ENCODE measurements at regions not wholly inside any gene's neighbourhood (a gene's known extent, or its start where the extent isn't known, plus 50 kb on each side); places are given as distances from the start of the nearest gene placed in this dataset.

DNA sequence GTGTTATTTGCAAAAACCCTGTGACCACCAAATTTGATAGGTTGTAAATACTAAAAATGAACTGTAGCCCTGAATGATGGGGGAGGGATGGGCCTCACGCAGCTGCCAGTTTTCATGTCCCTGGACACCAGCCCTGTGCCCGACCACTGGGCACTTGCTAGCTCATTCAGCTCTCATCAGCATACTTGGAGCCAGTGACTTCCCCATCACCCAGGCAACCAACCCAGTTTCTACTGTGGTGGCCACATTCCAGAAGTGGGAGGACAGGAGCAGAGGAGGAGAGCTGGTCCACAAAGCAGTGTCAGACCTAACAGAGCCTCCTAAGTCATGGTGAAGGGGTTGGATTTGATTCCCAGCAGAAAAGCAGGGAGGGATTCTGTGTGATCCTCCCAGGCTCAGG, 128.2 kb downstream of the CPEB2 start:
- Mint-ChIP-seq H3K9me3 (no peaks in the 10 kb centered on the region), H3K27me3 (ENCODE audit: low read depth in 2 of 2) (peaks cover 6 to 15% of the 10 kb centered on the region in 2 donors), H3K36me3 (no peaks in the 10 kb centered on the region), H3K4me1 (peaks cover under 1% of the 10 kb centered on the region in 2 donors), H3K27ac (no peak overlapping the region), H3K4me3 (no peak overlapping the region)
- TF ChIP-seq, protein P1, sequence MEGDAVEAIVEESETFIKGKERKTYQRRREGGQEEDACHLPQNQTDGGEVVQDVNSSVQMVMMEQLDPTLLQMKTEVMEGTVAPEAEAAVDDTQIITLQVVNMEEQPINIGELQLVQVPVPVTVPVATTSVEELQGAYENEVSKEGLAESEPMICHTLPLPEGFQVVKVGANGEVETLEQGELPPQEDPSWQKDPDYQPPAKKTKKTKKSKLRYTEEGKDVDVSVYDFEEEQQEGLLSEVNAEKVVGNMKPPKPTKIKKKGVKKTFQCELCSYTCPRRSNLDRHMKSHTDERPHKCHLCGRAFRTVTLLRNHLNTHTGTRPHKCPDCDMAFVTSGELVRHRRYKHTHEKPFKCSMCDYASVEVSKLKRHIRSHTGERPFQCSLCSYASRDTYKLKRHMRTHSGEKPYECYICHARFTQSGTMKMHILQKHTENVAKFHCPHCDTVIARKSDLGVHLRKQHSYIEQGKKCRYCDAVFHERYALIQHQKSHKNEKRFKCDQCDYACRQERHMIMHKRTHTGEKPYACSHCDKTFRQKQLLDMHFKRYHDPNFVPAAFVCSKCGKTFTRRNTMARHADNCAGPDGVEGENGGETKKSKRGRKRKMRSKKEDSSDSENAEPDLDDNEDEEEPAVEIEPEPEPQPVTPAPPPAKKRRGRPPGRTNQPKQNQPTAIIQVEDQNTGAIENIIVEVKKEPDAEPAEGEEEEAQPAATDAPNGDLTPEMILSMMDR (IDR thresholded peaks at IDR 0.05), result no peak
- Histone ChIP-seq H3K4me1 (ENCODE audit: control insufficient read depth, insufficient read depth, low read length) (no peaks in the 10 kb centered on the region), H3K27me3 (ENCODE audit: control insufficient read depth, insufficient read depth, low read length) (no peaks in the 10 kb centered on the region), H3K27ac (ENCODE audit: low read length) (no peak overlapping the region), H3K4me3 (ENCODE audit: low read length) (no peak overlapping the region), H3K36me3 (ENCODE audit: control insufficient read depth, insufficient read depth, low read length) (no peaks in the 10 kb centered on the region), H3K9me3 (ENCODE audit: control insufficient read depth, insufficient read depth, low read length) (no peaks in the 10 kb centered on the region)
- 89% methylated on average over 2 of the region's 2 CpGs for WGBS (ENCODE audit: insufficient coverage)
- ATAC-seq (no peak), DNase-seq (no peak)
- intact Hi-C loops (cut with micrococcal nuclease), result no loop called here

- intact Hi-C loops (cut with micrococcal nuclease), result no loop called here
- Mint-ChIP-seq H3K27ac (no peak overlapping the region), H3K9me3 (peaks cover 0 to under 1% of the 10 kb centered on the region in 2 donors), H3K4me1 (no peaks in the 10 kb centered on the region), H3K4me3 (no peak overlapping the region), H3K27me3 (ENCODE audit: low read depth in 2 of 2) (peaks cover 6 to 15% of the 10 kb centered on the region in 2 donors), H3K36me3 (no peaks in the 10 kb centered on the region)
- ATAC-seq (no peak), DNase-seq (no peak)
- Histone ChIP-seq H3K9me3 (ENCODE audit: control insufficient read depth, insufficient read depth, low read length) (peaks cover 4% of the 10 kb centered on the region), H3K27me3 (ENCODE audit: control insufficient read depth, insufficient read depth, low read length) (no peaks in the 10 kb centered on the region), H3K36me3 (ENCODE audit: control insufficient read depth, insufficient read depth, low read length) (no peaks in the 10 kb centered on the region), H3K4me1 (ENCODE audit: control insufficient read depth, insufficient read depth, low read length) (no peaks in the 10 kb centered on the region), H3K4me3 (ENCODE audit: low read length) (no peak overlapping the region), H3K27ac (ENCODE audit: low read length) (no peak overlapping the region)
- WGBS (ENCODE audit: insufficient coverage), result 82% methylated on average over 7 of the region's 7 CpGs
- TF ChIP-seq, protein P1 (IDR thresholded peaks at IDR 0.05), result no peak
These were observed 129.3 kb downstream of the CPEB2 start for GRCh38 chr4:15131551-15131950.

GRCh38 chr4:15132739-15133138, 130.5 kb downstream of the CPEB2 start:
- H3K9me3 Mint-ChIP-seq, result peaks cover under 1 to 5% of the 10 kb centered on the region in 2 donors
- no peak overlapping the region for H3K4me3 Mint-ChIP-seq
- TF ChIP-seq, protein P1 (IDR thresholded peaks at IDR 0.05), result no peak
- ATAC-seq (no peak), DNase-seq (no peak)
- peaks cover 6 to 15% of the 10 kb centered on the region in 2 donors for H3K27me3 Mint-ChIP-seq (ENCODE audit: low read depth in 2 of 2)
- no peaks in the 10 kb centered on the region for H3K36me3 ChIP-seq (ENCODE audit: control insufficient read depth, insufficient read depth, low read length)
- WGBS (ENCODE audit: insufficient coverage), result 80% methylated on average over 1 of the region's 4 CpGs
- H3K36me3 Mint-ChIP-seq, result no peaks in the 10 kb centered on the region
- H3K9me3 ChIP-seq (ENCODE audit: control insufficient read depth, insufficient read depth, low read length), result peaks cover 4% of the 10 kb centered on the region
- no peaks in the 10 kb centered on the region for H3K27me3 ChIP-seq (ENCODE audit: control insufficient read depth, insufficient read depth, low read length)
- no peak overlapping the region for H3K27ac ChIP-seq (ENCODE audit: low read length)
- intact Hi-C loops (cut with micrococcal nuclease), result no loop called here
- H3K4me1 Mint-ChIP-seq, result no peaks in the 10 kb centered on the region
- no peaks in the 10 kb centered on the region for H3K4me1 ChIP-seq (ENCODE audit: control insufficient read depth, insufficient read depth, low read length)
- no peak overlapping the region for H3K4me3 ChIP-seq (ENCODE audit: low read length)
- H3K27ac Mint-ChIP-seq, result no peak overlapping the region

DNA sequence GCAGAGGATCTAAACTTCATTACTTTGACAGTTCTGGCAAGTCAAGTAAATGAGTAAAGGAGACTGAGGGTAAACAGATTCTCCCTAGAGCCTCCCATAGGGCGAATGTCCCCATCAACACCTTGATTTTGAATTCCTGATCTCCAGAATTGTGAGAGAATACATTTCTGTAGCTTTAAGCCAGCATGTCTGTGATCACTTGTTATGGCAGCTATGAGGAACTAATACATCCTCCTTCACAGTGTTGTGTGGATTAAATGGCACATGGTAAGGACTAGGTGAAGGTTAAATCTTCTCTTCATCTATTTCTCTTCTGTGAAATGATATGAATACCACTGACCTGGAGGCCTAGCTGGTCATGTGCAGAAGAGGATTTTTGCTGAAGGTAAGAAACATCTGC, 137.3 kb downstream of the CPEB2 start:
- Histone ChIP-seq H3K4me3 (ENCODE audit: low read length) (no peak overlapping the region), H3K36me3 (ENCODE audit: control insufficient read depth, insufficient read depth, low read length) (no peaks in the 10 kb centered on the region), H3K27ac (ENCODE audit: low read length) (no peak overlapping the region), H3K27me3 (ENCODE audit: control insufficient read depth, insufficient read depth, low read length) (no peaks in the 10 kb centered on the region), H3K9me3 (ENCODE audit: control insufficient read depth, insufficient read depth, low read length) (peaks cover 4% of the 10 kb centered on the region), H3K4me1 (ENCODE audit: control insufficient read depth, insufficient read depth, low read length) (no peaks in the 10 kb centered on the region)
- no peaks in the 10 kb centered on the region for H3K4me1 Mint-ChIP-seq
- no CpG with 5 or more reads among the region's 1 CpG for WGBS (ENCODE audit: insufficient coverage)
- H3K4me3 Mint-ChIP-seq, result no peak overlapping the region
- TF ChIP-seq, protein P1 (IDR thresholded peaks at IDR 0.05), result no peak
- peaks cover 0 to 5% of the 10 kb centered on the region in 2 donors for H3K27me3 Mint-ChIP-seq (ENCODE audit: low read depth in 2 of 2)
- peaks cover 4 to 5% of the 10 kb centered on the region in 2 donors for H3K9me3 Mint-ChIP-seq
- ATAC-seq (no peak), DNase-seq (no peak)
- no peak overlapping the region for H3K27ac Mint-ChIP-seq
- no peaks in the 10 kb centered on the region for H3K36me3 Mint-ChIP-seq
- intact Hi-C loops (cut with micrococcal nuclease), result no loop called here

Data from natural killer cell (primary cell).